ENCODE measurements at regions not wholly inside any gene's neighbourhood (a gene's known extent, or its start where the extent isn't known, plus 50 kb on each side); places are given as distances from the start of the nearest gene placed in this dataset.

DNA sequence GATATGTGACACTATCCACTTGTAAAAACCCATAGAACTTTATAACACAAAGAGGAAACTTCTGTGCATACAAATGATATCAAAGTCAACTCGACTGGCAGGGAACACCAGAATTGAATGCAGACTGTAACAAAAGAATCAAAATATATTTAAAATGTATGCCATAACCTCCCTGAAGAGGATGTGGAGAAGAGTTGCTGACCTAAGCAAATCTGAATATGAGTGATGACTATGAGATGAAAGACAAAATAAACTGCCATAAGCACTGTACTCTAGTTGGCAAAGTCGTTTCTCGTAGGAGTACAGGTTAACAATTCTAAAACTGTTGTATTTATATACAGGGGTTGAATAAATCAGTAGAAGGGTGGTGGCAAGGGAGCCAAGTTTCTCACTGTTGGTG is 482.1 kb downstream of the OCA2 start:
- ATAC-seq: no peak
- Histone ChIP-seq H3K27me3 (ENCODE audit: control insufficient read depth, insufficient read depth) (no peaks in the 10 kb centered on the region), H3K27ac (ENCODE audit: low read length) (no peak overlapping the region), H3K9me3 (ENCODE audit: control insufficient read depth, low read length) (no peaks in the 10 kb centered on the region), H3K4me3 (ENCODE audit: low read length) (no peak overlapping the region), H3K4me1 (ENCODE audit: control insufficient read depth, insufficient read depth, low read length) (no peaks in the 10 kb centered on the region)
- intact Hi-C loops (cut with DNase I): no loop called here
- 67% methylated on average over 3 of the region's 3 CpGs for WGBS
- DNase-seq: no peak

DNA sequence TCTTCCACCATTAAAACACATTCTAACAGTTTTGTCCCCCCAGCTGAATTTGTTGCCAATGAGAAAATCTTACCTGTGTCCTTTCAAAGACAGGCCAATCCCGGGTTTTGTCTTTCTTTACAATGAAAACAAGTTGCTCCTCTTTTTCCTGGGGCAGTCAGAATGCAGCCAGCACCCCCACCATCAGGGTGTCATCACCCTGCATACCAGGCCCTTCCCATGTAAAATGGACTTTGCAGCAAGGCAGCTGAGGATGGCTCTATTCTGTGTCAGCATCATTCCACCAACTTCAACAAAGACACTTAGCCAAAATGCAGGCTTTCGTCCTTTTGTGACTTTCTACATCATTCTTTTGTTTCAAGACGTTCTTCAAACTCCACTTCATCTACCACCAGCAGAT is 490.9 kb downstream of the OCA2 start:
- no peak overlapping the region for H3K4me3 ChIP-seq (ENCODE audit: low read length)
- H3K4me1 ChIP-seq (ENCODE audit: control insufficient read depth, insufficient read depth, low read length): no peaks in the 10 kb centered on the region
- no peak overlapping the region for H3K27ac ChIP-seq (ENCODE audit: low read length)
- H3K9me3 ChIP-seq (ENCODE audit: control insufficient read depth, low read length): no peaks in the 10 kb centered on the region
- no peak for ATAC-seq
- H3K27me3 ChIP-seq (ENCODE audit: control insufficient read depth, insufficient read depth): no peaks in the 10 kb centered on the region
- 64% methylated on average over 3 of the region's 3 CpGs for WGBS
- no peak for DNase-seq
- intact Hi-C loops (cut with DNase I): no loop called here

DNA sequence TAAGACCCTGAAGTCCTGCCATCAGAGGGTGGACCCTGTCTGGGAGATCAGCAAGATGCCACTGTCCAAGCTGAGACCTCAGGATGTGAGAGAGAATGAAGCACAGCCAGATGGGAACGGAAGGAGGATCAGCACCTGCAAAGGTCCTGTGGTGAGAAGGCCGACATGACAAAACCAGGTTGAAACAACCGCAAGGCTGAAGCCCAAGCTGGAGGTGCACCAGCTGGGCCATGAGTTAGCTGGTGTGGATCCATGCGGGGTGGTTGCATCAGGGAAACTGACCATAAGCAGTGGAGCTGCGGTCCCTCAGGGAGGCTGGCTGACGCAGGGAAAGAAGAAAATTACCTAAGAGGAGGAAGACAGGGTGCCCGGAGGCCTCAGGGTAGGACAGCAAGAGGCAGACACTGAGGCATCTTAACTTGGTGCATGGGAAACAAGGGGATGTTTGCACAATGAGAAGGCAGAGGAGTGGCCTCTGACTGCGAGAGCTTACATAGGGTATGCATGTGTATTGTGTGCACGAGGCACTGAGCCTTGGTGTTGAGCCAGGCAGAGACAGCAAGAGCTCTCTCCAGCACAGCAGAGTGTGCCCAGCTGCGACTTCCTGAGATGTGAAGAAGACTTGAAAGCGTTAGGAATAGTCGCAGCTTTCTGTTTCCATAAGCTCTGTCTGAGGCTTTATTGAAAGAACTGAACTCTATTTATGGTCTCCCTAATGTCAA is 497.7 kb downstream of the OCA2 start:
- whole genome bisulfite sequencing: 66% methylated on average over 12 of the region's 12 CpGs
- ATAC-seq (no peak), DNase-seq (no peak)
- Histone ChIP-seq H3K4me3 (ENCODE audit: low read length) (no peak overlapping the region), H3K9me3 (ENCODE audit: control insufficient read depth, low read length) (no peaks in the 10 kb centered on the region), H3K27ac (ENCODE audit: low read length) (no peak overlapping the region), H3K27me3 (ENCODE audit: control insufficient read depth, insufficient read depth) (no peaks in the 10 kb centered on the region), H3K4me1 (ENCODE audit: control insufficient read depth, insufficient read depth, low read length) (no peaks in the 10 kb centered on the region)
- intact Hi-C loops (cut with DNase I): no loop called here

DNA sequence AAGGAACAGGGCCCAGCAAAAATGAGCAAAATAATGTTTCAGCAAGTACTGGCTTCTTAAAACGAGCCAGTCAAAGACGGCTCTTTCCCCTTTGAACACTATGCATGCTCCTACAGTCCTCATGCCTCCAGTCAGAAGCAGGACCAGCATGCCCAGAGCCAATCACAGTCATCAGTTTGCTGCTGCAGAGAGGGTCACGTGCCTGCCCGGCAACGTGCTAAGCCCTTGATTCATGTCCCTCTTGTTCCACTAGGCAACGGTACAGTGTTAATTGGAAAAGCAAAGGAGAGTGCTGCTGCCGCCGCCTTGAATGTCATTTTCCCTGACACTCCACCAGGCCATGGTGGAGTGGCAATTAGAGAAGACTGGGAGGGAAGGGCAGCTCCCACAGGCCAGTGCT is 500.1 kb downstream of the OCA2 start:
- DNase-seq: no peak
- intact Hi-C loops (cut with DNase I): loop anchor here in 1 of 4 donors (10.0 kb wide), 1 partner anchor 54 kb away; no protein-coding TSS in a partner anchor
- H3K4me3 ChIP-seq (ENCODE audit: low read length): no peak overlapping the region
- 79% methylated on average over 8 of the region's 8 CpGs for WGBS
- H3K27me3 ChIP-seq (ENCODE audit: control insufficient read depth, insufficient read depth): no peaks in the 10 kb centered on the region
- no peak for ATAC-seq
- H3K9me3 ChIP-seq (ENCODE audit: control insufficient read depth, low read length): no peaks in the 10 kb centered on the region
- H3K27ac ChIP-seq (ENCODE audit: low read length): no peak overlapping the region
- no peaks in the 10 kb centered on the region for H3K4me1 ChIP-seq (ENCODE audit: control insufficient read depth, insufficient read depth, low read length)

DNA sequence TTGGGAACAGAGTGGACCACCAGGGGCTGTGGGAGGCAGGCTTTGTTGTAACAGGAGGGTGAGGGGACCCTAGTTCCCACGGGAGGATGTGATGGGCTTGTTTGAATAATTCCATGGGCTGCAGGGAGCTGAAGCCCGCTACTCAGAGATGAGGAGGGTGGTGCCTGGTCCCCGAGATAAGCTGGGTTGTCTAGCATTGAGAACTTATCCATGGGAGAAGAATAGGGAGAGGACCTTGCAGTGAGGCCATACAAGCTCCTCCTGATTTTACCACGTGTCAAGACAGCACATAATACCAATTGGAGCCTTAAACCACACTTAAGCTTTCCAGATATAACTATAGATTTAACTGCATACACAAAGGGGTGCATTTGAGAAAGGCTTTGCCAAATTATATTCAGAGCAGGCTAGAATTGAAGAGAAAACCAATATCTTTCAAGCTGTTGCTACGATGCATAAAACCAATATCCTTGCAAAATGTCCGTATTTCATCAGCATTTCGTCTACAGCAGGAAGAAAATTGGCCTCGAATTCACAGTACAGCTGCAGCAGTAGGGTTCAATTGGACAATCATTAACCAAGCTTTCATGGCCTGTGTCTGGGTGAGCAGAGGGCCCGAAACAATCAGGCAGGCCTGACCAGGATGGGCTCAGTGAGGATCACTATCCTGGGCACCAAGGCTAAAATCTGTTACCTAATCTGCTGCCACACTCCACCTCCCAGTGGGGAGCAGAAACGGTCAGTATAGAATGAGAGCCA is 500.7 kb downstream of the OCA2 start:
- intact Hi-C loops (cut with DNase I): loop anchor here in 1 of 4 donors (10.0 kb wide), 1 partner anchor 54 kb away; no protein-coding TSS in a partner anchor
- Histone ChIP-seq H3K27me3 (ENCODE audit: control insufficient read depth, insufficient read depth) (no peaks in the 10 kb centered on the region), H3K4me1 (ENCODE audit: control insufficient read depth, insufficient read depth, low read length) (no peaks in the 10 kb centered on the region), H3K4me3 (ENCODE audit: low read length) (no peak overlapping the region), H3K27ac (ENCODE audit: low read length) (no peak overlapping the region), H3K9me3 (ENCODE audit: control insufficient read depth, low read length) (no peaks in the 10 kb centered on the region)
- DNase-seq: no peak
- ATAC-seq: no peak
- 80% methylated on average over 10 of the region's 10 CpGs for WGBS

DNA sequence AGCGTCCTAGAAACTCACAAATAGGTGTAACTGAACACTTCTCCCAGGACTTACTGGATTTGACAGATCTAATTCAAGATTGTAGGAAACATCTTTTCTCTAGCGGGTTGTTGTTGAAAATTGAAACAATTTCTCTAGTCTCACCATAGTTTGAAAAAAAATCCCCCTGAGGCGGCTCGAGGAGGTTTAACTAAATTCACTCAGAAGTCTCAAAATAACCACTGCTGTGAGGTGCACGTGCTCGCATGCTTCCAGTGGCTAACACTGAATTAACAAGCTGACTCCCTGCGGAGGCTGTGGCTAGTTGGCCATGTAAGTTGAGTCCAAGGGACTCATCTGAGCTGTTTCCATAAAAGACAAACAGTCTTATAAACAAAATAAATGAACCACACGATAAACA is 503.9 kb downstream of the OCA2 start:
- no peaks in the 10 kb centered on the region for H3K4me1 ChIP-seq (ENCODE audit: control insufficient read depth, insufficient read depth, low read length)
- WGBS: 69% methylated on average over 8 of the region's 8 CpGs
- ATAC-seq (no peak), DNase-seq (no peak)
- no peaks in the 10 kb centered on the region for H3K27me3 ChIP-seq (ENCODE audit: control insufficient read depth, insufficient read depth)
- no peak overlapping the region for H3K4me3 ChIP-seq (ENCODE audit: low read length)
- intact Hi-C loops (cut with DNase I): loop anchor here in 1 of 4 donors (10.0 kb wide), 1 partner anchor 50 kb away; no protein-coding TSS in a partner anchor
- no peak overlapping the region for H3K27ac ChIP-seq (ENCODE audit: low read length)
- no peaks in the 10 kb centered on the region for H3K9me3 ChIP-seq (ENCODE audit: control insufficient read depth, low read length)

DNA sequence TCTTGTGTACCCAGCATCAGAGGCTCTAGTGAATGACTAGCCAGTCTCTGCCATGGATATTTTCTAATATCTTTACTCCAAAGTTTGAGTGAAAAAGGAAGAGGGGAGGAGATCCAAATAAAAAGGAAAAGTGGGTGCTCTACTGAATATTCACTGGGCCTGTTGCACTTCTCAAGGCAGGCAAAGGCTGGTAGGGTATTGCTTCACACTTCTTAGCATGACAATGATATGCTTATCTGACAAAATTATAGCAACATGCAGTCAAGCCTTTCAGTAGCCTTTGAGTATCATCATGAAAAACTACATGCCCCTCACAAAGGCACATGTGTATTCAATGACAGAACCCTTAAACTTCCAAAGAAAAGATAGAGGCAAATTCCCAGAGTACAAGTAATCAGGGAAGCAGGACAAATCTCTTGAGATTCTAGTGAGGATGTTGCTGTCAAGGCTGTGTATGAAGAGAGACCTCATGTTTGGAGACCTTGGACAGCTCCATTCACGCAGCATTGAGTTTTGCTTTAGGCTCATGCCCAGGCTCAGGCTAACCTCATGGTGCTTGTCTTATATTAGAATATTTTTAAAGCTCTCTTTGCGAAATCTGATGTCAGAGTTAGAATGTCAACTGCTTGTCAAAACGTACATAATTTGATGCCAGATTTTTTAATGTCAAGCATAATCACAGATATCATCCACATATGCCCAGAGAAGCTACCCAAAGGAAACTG is 506.9 kb downstream of the OCA2 start:
- ATAC-seq: no peak
- Histone ChIP-seq H3K27ac (ENCODE audit: low read length) (no peak overlapping the region), H3K27me3 (ENCODE audit: control insufficient read depth, insufficient read depth) (no peaks in the 10 kb centered on the region), H3K4me3 (ENCODE audit: low read length) (no peak overlapping the region), H3K9me3 (ENCODE audit: control insufficient read depth, low read length) (no peaks in the 10 kb centered on the region), H3K4me1 (ENCODE audit: control insufficient read depth, insufficient read depth, low read length) (no peaks in the 10 kb centered on the region)
- DNase-seq: no peak
- intact Hi-C loops (cut with DNase I): loop anchor here in 1 of 4 donors (10.0 kb wide), 1 partner anchor 47 kb away; no protein-coding TSS in a partner anchor
- 51% methylated on average over 3 of the region's 3 CpGs for WGBS
